ENCODE measurements at regions not wholly inside any gene's neighbourhood (a gene's known extent, or its start where the extent isn't known, plus 50 kb on each side); places are given as distances from the start of the nearest gene placed in this dataset.
"Not testable (repeated sequence)": the region's sequence is repeated elsewhere in the genome, so short reads cannot be mapped to it uniquely, and the experiment has no call there.

DNA sequence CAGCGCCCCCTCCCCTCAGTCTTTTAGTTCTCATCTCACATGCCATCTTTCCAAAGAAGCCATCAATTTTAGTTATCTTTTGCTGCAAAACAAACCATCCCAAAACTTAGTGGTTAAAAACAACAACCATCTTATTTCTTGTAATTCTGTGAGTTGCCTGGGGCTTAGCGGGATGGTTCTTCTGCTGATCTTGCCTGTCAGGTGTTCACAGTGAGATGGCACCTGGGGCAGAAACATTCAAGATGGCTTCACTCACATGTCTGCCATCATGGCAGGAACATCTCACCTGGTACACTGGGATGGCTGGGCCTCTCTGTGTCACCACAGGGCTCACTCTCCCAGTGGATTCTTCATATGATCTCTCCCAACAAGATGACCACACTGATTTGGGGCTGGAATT is 67.6 kb upstream of the KCNK12 start:
- no peaks in the 10 kb centered on the region for H3K27me3 ChIP-seq (ENCODE audit: control insufficient read depth in 1 of 2, insufficient read depth in 2 of 2, low read length in 2 of 2)
- H3K36me3 ChIP-seq (ENCODE audit: control insufficient read depth in 1 of 2, insufficient read depth in 2 of 2, low read length in 2 of 2), result no peaks in the 10 kb centered on the region
- no peaks in the 10 kb centered on the region for H3K9me3 ChIP-seq (ENCODE audit: control insufficient read depth in 1 of 2, low read length in 2 of 2)
- no peak overlapping the region for H3K27ac ChIP-seq (ENCODE audit: low read depth, low read length)
- no peaks in the 10 kb centered on the region for H3K4me1 ChIP-seq (ENCODE audit: control insufficient read depth in 1 of 2, insufficient read depth in 2 of 2, low read length in 2 of 2)
- H3K9ac ChIP-seq (ENCODE audit: low read depth in 1 of 2, low read length in 2 of 2), result no peak overlapping the region
- H3K4me3 ChIP-seq (ENCODE audit: low read depth in 1 of 2, low read length in 2 of 2), result no peak overlapping the region

DNA sequence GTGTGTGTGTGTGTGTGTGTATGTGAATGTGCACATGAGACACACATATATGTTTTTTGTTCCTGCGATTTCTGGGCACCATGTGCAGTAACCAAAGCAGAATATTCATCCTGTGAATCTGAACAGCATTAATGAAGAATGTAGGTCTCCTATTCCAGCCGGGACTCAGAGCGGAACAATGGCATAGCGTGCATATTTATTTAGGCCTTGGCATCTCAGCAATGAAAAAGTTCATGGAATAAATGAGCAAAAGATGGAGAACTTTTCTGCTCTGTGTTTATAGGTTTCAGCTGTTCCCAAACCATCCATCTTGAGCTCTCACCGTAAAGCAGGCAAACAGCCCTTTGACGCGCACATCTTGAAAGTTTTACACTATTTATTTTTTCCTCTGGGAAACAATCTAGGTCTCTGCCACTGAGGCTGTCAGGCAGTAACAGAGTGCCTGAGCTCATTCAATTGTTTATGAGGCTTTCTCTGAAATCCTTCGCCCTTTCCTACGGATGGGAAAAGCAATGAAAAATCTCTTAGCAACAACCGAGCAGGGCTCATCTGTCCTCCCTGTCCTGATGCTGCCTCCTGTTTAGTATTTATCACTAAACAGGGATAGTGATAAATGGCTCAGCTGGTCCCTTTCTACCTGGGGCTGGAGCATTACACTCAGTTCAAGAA is 65.9 kb upstream of the KCNK12 start:
- Histone ChIP-seq H3K9me3 (ENCODE audit: control insufficient read depth in 1 of 2, low read length in 2 of 2) (no peaks in the 10 kb centered on the region), H3K27me3 (ENCODE audit: control insufficient read depth in 1 of 2, insufficient read depth in 2 of 2, low read length in 2 of 2) (no peaks in the 10 kb centered on the region), H3K36me3 (ENCODE audit: control insufficient read depth in 1 of 2, insufficient read depth in 2 of 2, low read length in 2 of 2) (no peaks in the 10 kb centered on the region), H3K9ac (ENCODE audit: low read depth in 1 of 2, low read length in 2 of 2) (no peak overlapping the region), H3K27ac (ENCODE audit: low read depth, low read length) (no peak overlapping the region), H3K4me3 (ENCODE audit: low read depth in 1 of 2, low read length in 2 of 2) (no peak overlapping the region), H3K4me1 (ENCODE audit: control insufficient read depth in 1 of 2, insufficient read depth in 2 of 2, low read length in 2 of 2) (no peaks in the 10 kb centered on the region)

DNA sequence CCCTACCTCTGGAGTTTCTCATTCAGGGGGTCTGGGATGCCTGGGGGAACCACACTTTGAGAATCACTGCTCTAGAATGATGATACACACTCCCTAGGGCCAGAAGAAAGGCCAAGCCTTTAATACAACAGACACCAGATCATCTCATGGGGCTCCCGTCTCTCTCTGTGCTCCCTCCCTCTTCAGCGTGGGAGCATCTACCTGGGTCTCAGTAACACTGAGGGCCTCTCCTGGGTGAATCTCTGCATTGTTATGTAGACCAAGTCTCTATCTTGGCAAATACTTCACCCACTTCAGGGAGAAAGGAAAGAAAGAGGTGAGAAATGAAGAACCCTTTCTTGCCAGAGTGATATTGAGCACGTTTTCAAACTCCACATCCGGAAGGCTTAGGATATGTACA is 65.4 kb upstream of the KCNK12 start:
- no peak overlapping the region for H3K27ac ChIP-seq (ENCODE audit: low read depth, low read length)
- H3K36me3 ChIP-seq (ENCODE audit: control insufficient read depth in 1 of 2, insufficient read depth in 2 of 2, low read length in 2 of 2), result no peaks in the 10 kb centered on the region
- no peaks in the 10 kb centered on the region for H3K27me3 ChIP-seq (ENCODE audit: control insufficient read depth in 1 of 2, insufficient read depth in 2 of 2, low read length in 2 of 2)
- H3K4me1 ChIP-seq (ENCODE audit: control insufficient read depth in 1 of 2, insufficient read depth in 2 of 2, low read length in 2 of 2), result no peaks in the 10 kb centered on the region
- H3K4me3 ChIP-seq (ENCODE audit: low read depth in 1 of 2, low read length in 2 of 2), result no peak overlapping the region
- H3K9me3 ChIP-seq (ENCODE audit: control insufficient read depth in 1 of 2, low read length in 2 of 2), result no peaks in the 10 kb centered on the region
- H3K9ac ChIP-seq (ENCODE audit: low read depth in 1 of 2, low read length in 2 of 2), result no peak overlapping the region

DNA sequence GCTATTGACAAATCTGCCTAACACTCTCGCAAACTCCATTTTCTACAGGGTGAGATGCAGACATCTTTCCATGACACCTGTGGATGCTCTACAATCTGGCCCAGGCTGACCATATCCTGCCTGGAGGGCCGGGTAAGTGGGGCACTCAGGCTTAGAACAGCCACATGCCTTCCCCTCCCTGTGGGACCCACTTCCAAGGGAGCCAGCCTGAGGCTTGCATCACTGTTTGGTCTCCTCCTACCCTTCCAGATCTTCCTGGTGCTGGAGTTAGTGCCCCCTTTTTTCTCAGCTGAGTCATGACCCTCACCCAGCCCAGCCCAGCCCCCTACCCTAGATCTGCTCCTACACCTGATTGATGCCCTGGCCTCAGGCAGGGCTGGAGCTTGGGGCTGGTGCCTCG is 62.0 kb upstream of the KCNK12 start:
- Histone ChIP-seq H3K27me3 (ENCODE audit: control insufficient read depth in 1 of 2, insufficient read depth in 2 of 2, low read length in 2 of 2) (no peaks in the 10 kb centered on the region), H3K9ac (ENCODE audit: low read depth in 1 of 2, low read length in 2 of 2) (no peak overlapping the region), H3K4me1 (ENCODE audit: control insufficient read depth in 1 of 2, insufficient read depth in 2 of 2, low read length in 2 of 2) (no peaks in the 10 kb centered on the region), H3K36me3 (ENCODE audit: control insufficient read depth in 1 of 2, insufficient read depth in 2 of 2, low read length in 2 of 2) (no peaks in the 10 kb centered on the region), H3K9me3 (ENCODE audit: control insufficient read depth in 1 of 2, low read length in 2 of 2) (no peaks in the 10 kb centered on the region), H3K27ac (ENCODE audit: low read depth, low read length) (no peak overlapping the region), H3K4me3 (ENCODE audit: low read depth in 1 of 2, low read length in 2 of 2) (no peak overlapping the region)

DNA sequence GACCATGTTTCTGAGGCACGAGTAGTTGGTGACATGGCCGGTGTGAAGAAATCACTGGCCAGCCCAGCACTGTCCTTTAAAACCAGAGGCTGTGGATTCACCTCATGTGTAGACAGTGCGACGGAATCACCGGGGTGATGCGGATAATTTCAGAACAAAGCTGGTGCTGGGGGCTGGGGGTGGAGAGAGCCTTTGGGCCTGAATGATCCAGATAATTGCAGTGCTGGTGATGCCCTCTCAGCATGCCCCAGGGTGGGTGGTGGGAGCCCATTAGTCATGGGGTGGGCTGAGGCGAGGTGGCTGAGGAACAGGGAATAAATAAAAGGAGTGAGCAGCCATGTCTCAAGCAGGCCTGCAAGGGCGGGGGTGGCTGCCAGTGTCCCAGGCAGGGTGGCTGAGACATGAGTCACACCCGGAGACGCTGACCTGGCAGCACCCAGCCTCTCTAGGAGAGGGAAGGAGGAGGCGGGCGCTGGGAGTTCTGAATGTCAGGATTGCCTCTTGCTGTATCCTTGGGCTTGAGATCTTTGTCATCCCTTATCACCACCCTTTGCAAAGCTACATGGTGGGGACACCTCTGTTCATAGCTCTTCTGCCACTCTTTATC is 61.1 kb upstream of the KCNK12 start:
- Histone ChIP-seq H3K27ac (ENCODE audit: low read depth, low read length) (no peak overlapping the region), H3K4me1 (ENCODE audit: control insufficient read depth in 1 of 2, insufficient read depth in 2 of 2, low read length in 2 of 2) (no peaks in the 10 kb centered on the region), H3K36me3 (ENCODE audit: control insufficient read depth in 1 of 2, insufficient read depth in 2 of 2, low read length in 2 of 2) (no peaks in the 10 kb centered on the region), H3K9ac (ENCODE audit: low read depth in 1 of 2, low read length in 2 of 2) (no peak overlapping the region), H3K9me3 (ENCODE audit: control insufficient read depth in 1 of 2, low read length in 2 of 2) (no peaks in the 10 kb centered on the region), H3K4me3 (ENCODE audit: low read depth in 1 of 2, low read length in 2 of 2) (no peak overlapping the region), H3K27me3 (ENCODE audit: control insufficient read depth in 1 of 2, insufficient read depth in 2 of 2, low read length in 2 of 2) (no peaks in the 10 kb centered on the region)

DNA sequence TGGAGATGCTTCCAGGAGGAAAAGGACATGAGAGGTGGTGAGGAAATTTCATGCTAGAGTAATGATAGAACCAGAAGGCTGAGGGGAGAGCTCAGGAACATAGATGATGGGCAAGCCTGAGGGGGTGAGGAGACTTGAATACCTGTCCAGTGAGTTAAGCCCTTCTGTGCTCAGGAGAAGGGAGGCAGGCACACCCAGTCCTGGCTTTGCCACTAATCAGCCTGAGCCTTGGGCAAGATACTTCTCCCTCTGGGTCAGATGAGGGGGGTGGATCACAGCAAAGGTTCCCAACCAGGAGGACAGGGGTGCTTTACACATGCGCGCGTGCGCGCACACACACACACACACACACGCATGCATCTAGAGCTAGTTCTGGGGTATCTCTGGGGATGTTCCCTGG is 60.5 kb upstream of the KCNK12 start:
- Histone ChIP-seq H3K36me3 (ENCODE audit: control insufficient read depth in 1 of 2, insufficient read depth in 2 of 2, low read length in 2 of 2) (no peaks in the 10 kb centered on the region), H3K9ac (ENCODE audit: low read depth in 1 of 2, low read length in 2 of 2) (no peak overlapping the region), H3K4me1 (ENCODE audit: control insufficient read depth in 1 of 2, insufficient read depth in 2 of 2, low read length in 2 of 2) (no peaks in the 10 kb centered on the region), H3K4me3 (ENCODE audit: low read depth in 1 of 2, low read length in 2 of 2) (no peak overlapping the region), H3K27me3 (ENCODE audit: control insufficient read depth in 1 of 2, insufficient read depth in 2 of 2, low read length in 2 of 2) (no peaks in the 10 kb centered on the region), H3K27ac (ENCODE audit: low read depth, low read length) (no peak overlapping the region), H3K9me3 (ENCODE audit: control insufficient read depth in 1 of 2, low read length in 2 of 2) (no peaks in the 10 kb centered on the region)

DNA sequence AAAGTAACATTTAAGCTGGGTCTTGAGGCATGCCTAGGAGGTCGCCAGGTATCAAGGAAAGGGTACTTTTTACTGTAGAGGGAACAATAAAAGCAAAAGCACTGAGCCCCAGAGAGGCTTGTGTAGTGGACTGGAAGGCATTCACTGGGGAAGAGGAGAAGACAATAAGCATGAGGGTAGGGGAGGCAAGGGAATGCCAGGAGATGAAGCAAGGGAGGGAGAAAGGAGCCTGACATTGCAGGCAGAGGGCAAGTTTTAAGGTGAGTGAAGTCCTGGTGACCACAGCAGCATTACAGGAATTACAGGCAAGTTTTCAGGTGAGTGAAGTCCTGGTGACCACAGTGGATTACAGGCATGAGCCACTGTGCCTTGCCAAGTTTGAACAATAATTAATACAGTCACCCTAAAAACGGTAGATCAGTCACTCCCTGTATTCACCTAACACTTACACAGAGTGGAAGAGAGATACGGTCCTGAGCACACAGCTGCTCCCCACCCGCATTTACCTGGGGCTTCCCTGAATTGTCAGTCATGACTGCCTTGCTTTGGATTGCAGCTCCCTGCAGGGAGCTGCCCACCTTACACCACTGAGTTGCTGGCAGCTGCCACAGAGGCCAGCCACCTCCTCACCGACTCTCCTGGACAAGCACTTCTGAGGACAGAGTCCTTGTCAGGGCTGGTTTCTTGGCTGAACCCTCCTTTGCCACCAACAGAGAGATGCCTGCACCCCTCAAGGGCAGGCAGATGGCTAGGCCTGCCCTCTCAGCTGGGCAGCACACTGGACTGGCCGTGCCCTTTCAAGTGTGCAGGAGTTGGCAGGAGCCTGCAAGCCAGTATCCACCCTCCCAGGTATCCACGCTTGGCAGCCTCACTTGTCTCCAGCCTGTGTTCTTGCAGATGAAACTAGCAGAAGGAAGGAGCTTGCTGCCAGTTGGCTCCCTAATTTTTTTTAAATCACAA is 59.0 kb upstream of the KCNK12 start:
- Histone ChIP-seq H3K36me3 (ENCODE audit: control insufficient read depth in 1 of 2, insufficient read depth in 2 of 2, low read length in 2 of 2) (no peaks in the 10 kb centered on the region), H3K4me3 (ENCODE audit: low read depth in 1 of 2, low read length in 2 of 2) (no peak overlapping the region), H3K4me1 (ENCODE audit: control insufficient read depth in 1 of 2, insufficient read depth in 2 of 2, low read length in 2 of 2) (no peaks in the 10 kb centered on the region), H3K27me3 (ENCODE audit: control insufficient read depth in 1 of 2, insufficient read depth in 2 of 2, low read length in 2 of 2) (no peaks in the 10 kb centered on the region), H3K9me3 (ENCODE audit: control insufficient read depth in 1 of 2, low read length in 2 of 2) (no peaks in the 10 kb centered on the region), H3K9ac (ENCODE audit: low read depth in 1 of 2, low read length in 2 of 2) (no peak overlapping the region), H3K27ac (ENCODE audit: low read depth, low read length) (no peak overlapping the region)

DNA sequence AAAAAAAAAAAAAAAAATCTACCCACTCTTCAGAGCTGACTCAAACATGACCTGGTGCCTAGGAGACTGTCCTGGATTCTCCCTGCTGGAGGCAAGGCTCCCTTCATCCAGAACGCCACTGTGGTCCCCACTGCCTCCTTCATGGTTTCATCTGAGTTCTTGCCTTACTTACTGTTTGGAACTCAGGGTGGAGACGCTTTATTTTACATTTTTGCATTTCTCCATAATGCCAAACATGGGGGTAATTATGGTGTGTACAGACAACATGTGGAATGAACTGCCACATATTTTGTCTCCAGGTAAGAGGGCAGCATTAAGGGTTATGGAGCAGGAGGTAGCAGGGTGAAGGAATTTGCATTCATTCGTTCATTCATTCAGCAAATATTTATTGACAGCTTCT is 58.1 kb upstream of the KCNK12 start:
- H3K9me3 ChIP-seq (ENCODE audit: control insufficient read depth in 1 of 2, low read length in 2 of 2), result no peaks in the 10 kb centered on the region
- H3K4me3 ChIP-seq (ENCODE audit: low read depth in 1 of 2, low read length in 2 of 2), result no peak overlapping the region
- H3K9ac ChIP-seq (ENCODE audit: low read depth in 1 of 2, low read length in 2 of 2), result no peak overlapping the region
- no peaks in the 10 kb centered on the region for H3K4me1 ChIP-seq (ENCODE audit: control insufficient read depth in 1 of 2, insufficient read depth in 2 of 2, low read length in 2 of 2)
- H3K36me3 ChIP-seq (ENCODE audit: control insufficient read depth in 1 of 2, insufficient read depth in 2 of 2, low read length in 2 of 2), result no peaks in the 10 kb centered on the region
- H3K27me3 ChIP-seq (ENCODE audit: control insufficient read depth in 1 of 2, insufficient read depth in 2 of 2, low read length in 2 of 2), result no peaks in the 10 kb centered on the region
- H3K27ac ChIP-seq (ENCODE audit: low read depth, low read length), result no peak overlapping the region

DNA sequence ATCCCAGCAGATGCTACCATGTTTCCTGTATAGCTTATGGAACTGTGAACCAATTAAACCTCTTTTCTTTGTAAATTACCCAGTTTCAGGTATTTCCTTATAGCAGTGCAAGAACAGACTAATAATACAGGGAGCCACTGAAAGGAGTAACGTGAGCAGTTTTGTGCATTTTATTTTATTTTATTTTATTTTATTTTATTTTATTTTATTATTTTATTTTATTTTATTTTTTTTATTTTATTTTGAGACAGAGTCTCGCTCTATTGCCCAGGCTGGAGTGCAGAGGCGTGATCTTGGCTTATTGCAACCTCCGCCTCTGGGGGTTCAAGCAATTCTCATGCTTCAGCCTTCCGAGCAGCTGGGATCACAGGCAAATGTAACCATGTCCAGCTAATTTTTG is 55.9 kb upstream of the KCNK12 start:
- no peaks in the 10 kb centered on the region for H3K27me3 ChIP-seq (ENCODE audit: control insufficient read depth in 1 of 2, insufficient read depth in 2 of 2, low read length in 2 of 2)
- H3K4me1 ChIP-seq (ENCODE audit: control insufficient read depth in 1 of 2, insufficient read depth in 2 of 2, low read length in 2 of 2), result no peaks in the 10 kb centered on the region
- H3K9me3 ChIP-seq (ENCODE audit: control insufficient read depth in 1 of 2, low read length in 2 of 2), result no peaks in the 10 kb centered on the region
- H3K9ac ChIP-seq (ENCODE audit: low read depth in 1 of 2, low read length in 2 of 2), result no peak overlapping the region
- no peaks in the 10 kb centered on the region for H3K36me3 ChIP-seq (ENCODE audit: control insufficient read depth in 1 of 2, insufficient read depth in 2 of 2, low read length in 2 of 2)
- H3K27ac ChIP-seq (ENCODE audit: low read depth, low read length), result no peak overlapping the region
- no peak overlapping the region for H3K4me3 ChIP-seq (ENCODE audit: low read depth in 1 of 2, low read length in 2 of 2)

DNA sequence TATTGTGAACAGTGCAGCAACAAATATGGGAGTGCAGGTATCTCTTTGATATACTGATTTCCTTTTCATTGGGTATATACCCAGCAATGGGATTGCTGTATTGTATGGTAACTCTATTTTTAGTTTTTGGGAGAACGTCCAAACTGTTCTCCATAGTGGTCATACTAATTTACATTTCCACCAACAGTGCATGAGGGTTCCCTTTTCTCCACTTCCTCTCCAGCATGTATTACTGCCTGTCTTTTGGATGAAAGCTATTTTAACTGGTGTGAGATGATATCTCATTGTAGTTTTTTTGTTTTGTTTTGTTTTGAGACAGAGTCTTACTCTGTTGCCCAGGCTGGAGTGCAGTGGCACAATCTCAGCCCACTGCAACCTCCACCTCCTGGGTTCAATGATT is 52.4 kb upstream of the KCNK12 start:
- not testable (repeated sequence) for H3K27ac ChIP-seq (ENCODE audit: low read depth, low read length); H3K9me3 ChIP-seq (ENCODE audit: control insufficient read depth in 1 of 2, low read length in 2 of 2); H3K4me3 ChIP-seq (ENCODE audit: low read depth in 1 of 2, low read length in 2 of 2); H3K36me3 ChIP-seq (ENCODE audit: control insufficient read depth in 1 of 2, insufficient read depth in 2 of 2, low read length in 2 of 2); H3K27me3 ChIP-seq (ENCODE audit: control insufficient read depth in 1 of 2, insufficient read depth in 2 of 2, low read length in 2 of 2); H3K4me1 ChIP-seq (ENCODE audit: control insufficient read depth in 1 of 2, insufficient read depth in 2 of 2, low read length in 2 of 2); H3K9ac ChIP-seq (ENCODE audit: low read depth in 1 of 2, low read length in 2 of 2)

Data from duodenal mucosa (tissue), 2 donors.